Right renal cortex interstitium (tissue), 3 donors: ENCODE measurements at regions not wholly inside any gene's neighbourhood (a gene's known extent, or its start where the extent isn't known, plus 50 kb on each side); places are given as distances from the start of the nearest gene placed in this dataset.

Source experiments
- DNase-seq, 3 donors: peaks; one replicate each; pipeline ENCODE4 v3.0.0-alpha.2; 2013; ENCODE audit warnings: low read depth in 3 of 3, low spot score in 2 of 3

- no peak for DNase-seq
Measured at GRCh38 chr9:89980600-89980999, 375.8 kb downstream of the GADD45G start.

- DNase-seq = no peak
Measured at GRCh38 chr9:89982016-89982415, 377.2 kb downstream of the GADD45G start.

- DNase-seq = no peak
Measured at GRCh38 chr9:89983411-89983810, 378.6 kb downstream of the GADD45G start.

GRCh38 chr9:89984214-89984613, 379.4 kb downstream of the GADD45G start:
- no peak for DNase-seq

GRCh38 chr9:89985068-89985467, 380.3 kb downstream of the GADD45G start:
- DNase-seq = no peak

- no peak for DNase-seq
Measured at GRCh38 chr9:89986190-89986589, 381.4 kb downstream of the GADD45G start.

- DNase-seq = no peak
Measured at GRCh38 chr9:89988458-89988857, 383.6 kb downstream of the GADD45G start.

- no peak for DNase-seq
Measured at GRCh38 chr9:89991204-89991790, 386.5 kb downstream of the GADD45G start.

GRCh38 chr9:89992326-89993198, 387.8 kb downstream of the GADD45G start:
- DNase-seq = no peak

GRCh38 chr9:89993678-89994630, 389.1 kb downstream of the GADD45G start:
- DNase-seq = no peak

GRCh38 chr9:89994988-89995613, 390.3 kb downstream of the GADD45G start:
- no peak for DNase-seq

- DNase-seq = no peak
Measured at GRCh38 chr9:89996116-89996515, 391.3 kb downstream of the GADD45G start.

GRCh38 chr9:89996773-89997172, 392.0 kb downstream of the GADD45G start:
- no peak for DNase-seq

- DNase-seq = no peak
Measured at GRCh38 chr9:89998633-89999032, 393.8 kb downstream of the GADD45G start.

- DNase-seq = no peak
Measured at GRCh38 chr9:89999176-89999533, 394.3 kb downstream of the GADD45G start.

GRCh38 chr9:89999534-90000370, 394.9 kb downstream of the GADD45G start:
- peak in 1 of 3 donors; percentile 40 for DNase-seq

GRCh38 chr9:90000925-90001324, 396.1 kb downstream of the GADD45G start:
- no peak for DNase-seq

- DNase-seq = no peak
Measured at GRCh38 chr9:90001747-90002146, 396.9 kb downstream of the GADD45G start.

GRCh38 chr9:90002397-90003271, 397.8 kb downstream of the GADD45G start:
- no peak for DNase-seq
